GM23338 (cell line): ENCODE measurements at regions not wholly inside any gene's neighbourhood (a gene's known extent, or its start where the extent isn't known, plus 50 kb on each side); places are given as distances from the start of the nearest gene placed in this dataset.

Experiments used
- CREB1 ChIP-seq: fragments of 250-450 bp; sonication (Bioruptor Pico); IDR thresholded peaks from 2 replicates; pipeline ENCODE4 v1.5.0; 2020; ENCODE audit warnings: low read depth, mild to moderate bottlenecking, moderate library complexity
- ETS1 ChIP-seq: IDR thresholded peaks from 2 replicates; pipeline ENCODE4 v1.6.1; 2016; ENCODE audit warnings: antibody characterized with exemption
- EZH2 ChIP-seq: fragments of 200-600 bp; sonication (generic); IDR thresholded peaks from one replicate; pipeline ENCODE4 v1.8.0; 2017; ENCODE audit warnings: antibody characterized with exemption, mild to moderate bottlenecking, low read depth; ENCODE audit not compliant: unreplicated experiment
- EZH2phosphoT487 ChIP-seq: fragments of 200-600 bp; sonication (generic); IDR thresholded peaks from one replicate; pipeline ENCODE4 v1.8.1; 2018; ENCODE audit warnings: antibody characterized with exemption; ENCODE audit not compliant: unreplicated experiment
- JUNB ChIP-seq: IDR thresholded peaks from one replicate; pipeline ENCODE4 v1.6.1; 2016; ENCODE audit warnings: antibody characterized with exemption; ENCODE audit not compliant: unreplicated experiment
- NANOG ChIP-seq: IDR thresholded peaks from 2 replicates; pipeline ENCODE4 v1.6.1; 2016; ENCODE audit warnings: antibody characterized with exemption, borderline replicate concordance
- POLR2AphosphoS5 ChIP-seq: IDR thresholded peaks from 2 replicates; pipeline ENCODE4 v1.6.1; 2016; ENCODE audit warnings: antibody characterized with exemption, low read depth
- REST ChIP-seq: IDR thresholded peaks from one replicate; pipeline ENCODE4 v1.6.1; 2018; ENCODE audit warnings: antibody characterized with exemption; ENCODE audit not compliant: unreplicated experiment
- STAT1 ChIP-seq: IDR thresholded peaks from one replicate; pipeline ENCODE4 v1.6.1; 2016; ENCODE audit warnings: antibody characterized with exemption; ENCODE audit not compliant: unreplicated experiment
- ZNF331 ChIP-seq: fragments of 250-450 bp; sonication (Bioruptor Pico); IDR thresholded peaks from 2 replicates; pipeline ENCODE4 v1.5.0; 2020; ENCODE audit warnings: low read depth, mild to moderate bottlenecking, moderate library complexity
- TF ChIP-seq, protein P1 (sequence below), 2 experiments: fragments of 200-600 bp in 1 of 2; sonication (generic) in 1 of 2; conservative IDR thresholded peaks; 2 replicates each; pipeline versions ENCODE4 v1.5.1 to v1.6.1; 2016 to 2017; ENCODE audit warnings: antibody characterized with exemption in 2 of 2, low read depth in 2 of 2, mild to moderate bottlenecking in 2 of 2, moderate library complexity in 1 of 2

DNA sequence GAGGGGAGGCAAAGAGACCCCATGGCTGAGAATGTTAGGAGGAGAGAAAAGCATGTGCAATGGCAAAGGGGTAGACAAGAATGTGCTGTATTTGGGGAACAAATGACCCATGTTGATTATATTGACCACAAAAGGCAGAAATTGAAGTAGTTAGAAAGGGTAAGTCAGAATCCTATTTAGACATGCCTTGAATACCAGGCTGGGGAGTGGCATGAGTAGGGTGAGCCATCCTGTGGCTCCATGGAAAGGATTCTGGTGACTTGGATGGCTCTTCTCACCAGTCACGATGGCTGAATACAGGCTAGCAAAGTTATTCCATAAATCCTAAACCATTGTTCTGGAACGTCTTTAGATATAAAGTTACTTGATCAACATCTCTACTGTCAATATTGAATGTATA lies 73.4 kb upstream of the MEF2C start:
- TF ChIP-seq, protein P1, sequence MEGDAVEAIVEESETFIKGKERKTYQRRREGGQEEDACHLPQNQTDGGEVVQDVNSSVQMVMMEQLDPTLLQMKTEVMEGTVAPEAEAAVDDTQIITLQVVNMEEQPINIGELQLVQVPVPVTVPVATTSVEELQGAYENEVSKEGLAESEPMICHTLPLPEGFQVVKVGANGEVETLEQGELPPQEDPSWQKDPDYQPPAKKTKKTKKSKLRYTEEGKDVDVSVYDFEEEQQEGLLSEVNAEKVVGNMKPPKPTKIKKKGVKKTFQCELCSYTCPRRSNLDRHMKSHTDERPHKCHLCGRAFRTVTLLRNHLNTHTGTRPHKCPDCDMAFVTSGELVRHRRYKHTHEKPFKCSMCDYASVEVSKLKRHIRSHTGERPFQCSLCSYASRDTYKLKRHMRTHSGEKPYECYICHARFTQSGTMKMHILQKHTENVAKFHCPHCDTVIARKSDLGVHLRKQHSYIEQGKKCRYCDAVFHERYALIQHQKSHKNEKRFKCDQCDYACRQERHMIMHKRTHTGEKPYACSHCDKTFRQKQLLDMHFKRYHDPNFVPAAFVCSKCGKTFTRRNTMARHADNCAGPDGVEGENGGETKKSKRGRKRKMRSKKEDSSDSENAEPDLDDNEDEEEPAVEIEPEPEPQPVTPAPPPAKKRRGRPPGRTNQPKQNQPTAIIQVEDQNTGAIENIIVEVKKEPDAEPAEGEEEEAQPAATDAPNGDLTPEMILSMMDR (conservative IDR thresholded peaks at IDR 0.05; ENCODE audit: low read depth in 2 of 2) = no peak
- TF ChIP-seq EZH2 (no peak), POLR2AphosphoS5 (no peak), REST (no peak), EZH2phosphoT487 (no peak), NANOG (no peak), ZNF331 (CRISPR knock-in tag) (no peak), STAT1 (no peak), CREB1 (no peak), JUNB (no peak), ETS1 (no peak)
